Mesenchymal stem cell (in vitro differentiated cells and primary cell): ENCODE measurements at regions not wholly inside any gene's neighbourhood (a gene's known extent, or its start where the extent isn't known, plus 50 kb on each side); places are given as distances from the start of the nearest gene placed in this dataset.

Experiments used
- DNase-seq: peaks from one replicate; pipeline ENCODE4 v3.0.0-alpha.2; 2013
- H2AFZ ChIP-seq: one replicate; pipeline ENCODE4 v1.6.1; 2013; ENCODE audit warnings: low read depth, mild to moderate bottlenecking, control low read depth, inconsistent platforms, low read length, moderate library complexity
- H2AK5ac ChIP-seq: 2 replicates; pipeline ENCODE4 v1.6.1; 2013; ENCODE audit warnings: low read length, moderate library complexity, mild to moderate bottlenecking, inconsistent platforms; ENCODE audit not compliant: severe bottlenecking
- H2BK120ac ChIP-seq: one replicate; pipeline ENCODE4 v1.6.1; 2013; ENCODE audit warnings: low read depth, mild to moderate bottlenecking, inconsistent platforms, low read length, moderate library complexity
- H2BK12ac ChIP-seq, 2 experiments: one replicate each; pipeline ENCODE4 v1.6.1; 2013; ENCODE audit warnings: inconsistent platforms in 2 of 2, low read length in 2 of 2, mild to moderate bottlenecking in 2 of 2, moderate library complexity in 2 of 2, control low read depth in 1 of 2
- H2BK15ac ChIP-seq: one replicate; pipeline ENCODE4 v1.6.1; 2013; ENCODE audit warnings: mild to moderate bottlenecking, low read depth, inconsistent platforms; ENCODE audit not compliant: poor library complexity, severe bottlenecking
- H2BK5ac ChIP-seq: 2 replicates; pipeline ENCODE4 v1.6.1; 2013; ENCODE audit warnings: low read depth, mild to moderate bottlenecking, low read length, control low read depth, inconsistent platforms; ENCODE audit not compliant: poor library complexity, severe bottlenecking
- H3K14ac ChIP-seq, 2 experiments: one replicate each; pipeline ENCODE4 v1.6.1; 2013; ENCODE audit warnings: inconsistent platforms in 2 of 2, low read length in 2 of 2, control low read depth in 1 of 2, mild to moderate bottlenecking in 1 of 2, moderate library complexity in 1 of 2
- H3K18ac ChIP-seq, 2 experiments: one replicate each; pipeline ENCODE4 v1.6.1; 2013; ENCODE audit warnings: inconsistent platforms in 2 of 2, low read length in 2 of 2, control low read depth in 1 of 2, low read depth in 1 of 2, mild to moderate bottlenecking in 1 of 2
- H3K23ac ChIP-seq, 2 experiments: one replicate each; pipeline ENCODE4 v1.6.1; 2013; ENCODE audit warnings: inconsistent platforms in 2 of 2, low read length in 2 of 2, mild to moderate bottlenecking in 2 of 2, moderate library complexity in 2 of 2, control low read depth in 1 of 2
- H3K27ac ChIP-seq: 2 replicates; pipeline ENCODE4 v1.5.1; 2013; ENCODE audit warnings: mild to moderate bottlenecking, moderate library complexity, low read length, control low read depth, inconsistent platforms; ENCODE audit not compliant: poor library complexity, severe bottlenecking
- H3K27me3 ChIP-seq, 2 experiments: 2 replicates each; pipeline versions ENCODE4 v1.6.1 to v1.7.0; 2013; ENCODE audit warnings: low read length in 2 of 2, mild to moderate bottlenecking in 2 of 2, moderate library complexity in 2 of 2, control low read depth in 1 of 2, inconsistent platforms in 1 of 2; ENCODE audit not compliant: control insufficient read depth in 1 of 2, insufficient read depth in 1 of 2
- H3K36me3 ChIP-seq, 2 experiments: 2 replicates each; pipeline versions ENCODE4 v1.6.1 to v1.7.0; 2013; ENCODE audit warnings: low read length in 2 of 2, control low read depth in 1 of 2, inconsistent platforms in 1 of 2, low read depth in 1 of 2, mild to moderate bottlenecking in 1 of 2; ENCODE audit not compliant: insufficient read depth in 2 of 2, control insufficient read depth in 1 of 2
- H3K4ac ChIP-seq, 2 experiments: one replicate each; pipeline ENCODE4 v1.6.1; 2013; ENCODE audit warnings: inconsistent platforms in 2 of 2, low read length in 2 of 2, mild to moderate bottlenecking in 2 of 2, moderate library complexity in 2 of 2, control low read depth in 1 of 2, low read depth in 1 of 2
- H3K4me1 ChIP-seq: 2 replicates; pipeline ENCODE4 v1.6.1; 2013; ENCODE audit warnings: low read depth, low read length, control low read depth; ENCODE audit not compliant: control insufficient read depth, insufficient read depth
- H3K4me2 ChIP-seq: 2 replicates; pipeline ENCODE4 v1.6.1; 2013; ENCODE audit warnings: low read length, mild to moderate bottlenecking, inconsistent platforms; ENCODE audit not compliant: poor library complexity, severe bottlenecking
- H3K4me3 ChIP-seq, 2 experiments: 2 replicates each; pipeline versions ENCODE4 v1.5.1 to v1.7.0; 2013; ENCODE audit warnings: low read length in 2 of 2, mild to moderate bottlenecking in 2 of 2, control low read depth in 1 of 2, low read depth in 1 of 2; ENCODE audit not compliant: insufficient read depth in 1 of 2
- H3K79me1 ChIP-seq: replicated peaks from 2 replicates; pipeline ENCODE4 v1.6.1; 2013; ENCODE audit warnings: mild to moderate bottlenecking, control low read depth, low read length, inconsistent platforms; ENCODE audit not compliant: poor library complexity, severe bottlenecking
- H3K9ac ChIP-seq: 2 replicates; pipeline ENCODE4 v1.7.0; 2013; ENCODE audit warnings: mild to moderate bottlenecking, low read length, moderate library complexity
- H3K9me3 ChIP-seq: 2 replicates; pipeline ENCODE4 v1.7.0; 2013; ENCODE audit warnings: mild to moderate bottlenecking, low read length; ENCODE audit not compliant: control insufficient read depth
- H4K8ac ChIP-seq: one replicate; pipeline ENCODE4 v1.6.1; 2013; ENCODE audit warnings: inconsistent platforms, mild to moderate bottlenecking, low read length, moderate library complexity
- H4K91ac ChIP-seq: one replicate; pipeline ENCODE4 v1.6.1; 2013; ENCODE audit warnings: mild to moderate bottlenecking, low read length, inconsistent platforms
- whole genome bisulfite sequencing: methylation state at CpG from one replicate; pipeline ENCODE4 v1.1.7; 2013; ENCODE audit warnings: mixed read lengths; 5-methylcytosine and 5-hydroxymethylcytosine counted together

DNA sequence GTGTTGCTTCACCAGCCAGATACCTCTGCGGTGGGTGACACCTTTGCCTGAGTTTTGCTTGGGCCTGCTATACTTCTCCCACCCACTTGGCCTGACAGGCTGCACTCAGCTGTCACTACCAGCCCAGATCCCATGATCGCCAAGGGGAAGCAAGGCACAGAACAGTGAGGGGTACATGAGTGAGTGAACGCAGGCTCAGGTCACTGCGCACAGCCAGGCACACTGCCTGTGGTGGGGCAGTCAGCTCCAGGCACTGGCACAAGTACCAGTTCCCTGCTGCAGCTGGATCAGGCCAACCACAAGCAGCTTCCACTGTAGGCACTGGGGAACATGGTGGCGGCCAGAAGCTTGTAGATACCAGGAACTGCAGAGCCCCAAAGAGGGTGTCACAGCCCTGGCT, 441.9 kb upstream of the GRM3 start:
- Histone ChIP-seq H3K4me2 (no peak overlapping the region), H3K4me3 (no peak overlapping the region), H3K23ac (no peak overlapping the region), H3K36me3 (no peaks in the 10 kb centered on the region), H3K9ac (no peak overlapping the region), H3K27ac (no peak overlapping the region), H3K27me3 (no peaks in the 10 kb centered on the region), H2AFZ (no peak overlapping the region), H3K14ac (no peak overlapping the region), H3K9me3 (peaks cover 9% of the 10 kb centered on the region), H2BK120ac (no peak overlapping the region), H3K4me1 (no peaks in the 10 kb centered on the region), H2BK12ac (no peak overlapping the region), H3K18ac (no peak overlapping the region), H2AK5ac (no peak overlapping the region), H2BK5ac (no peak overlapping the region), H3K79me1 (no peaks in the 10 kb centered on the region), H4K8ac (no peak overlapping the region), H2BK15ac (no peak overlapping the region), H4K91ac (no peak overlapping the region), H3K4ac (no peak overlapping the region)
- 91% methylated on average over 5 of the region's 5 CpGs for WGBS
- no peak for DNase-seq

- H3K14ac ChIP-seq: no peak overlapping the region
- H2BK120ac ChIP-seq: no peak overlapping the region
- no peak overlapping the region for H3K4me3 ChIP-seq
- no peak for DNase-seq
- no peaks in the 10 kb centered on the region for H3K36me3 ChIP-seq
- H3K4ac ChIP-seq: no peak overlapping the region
- H4K8ac ChIP-seq: no peak overlapping the region
- H2AFZ ChIP-seq: no peak overlapping the region
- no peak overlapping the region for H2BK12ac ChIP-seq
- no peaks in the 10 kb centered on the region for H3K27me3 ChIP-seq
- H4K91ac ChIP-seq: no peak overlapping the region
- H2BK15ac ChIP-seq: no peak overlapping the region
- H3K27ac ChIP-seq: no peak overlapping the region
- no peak overlapping the region for H2AK5ac ChIP-seq
- H3K4me1 ChIP-seq: no peaks in the 10 kb centered on the region
- H3K9me3 ChIP-seq: peaks cover 9% of the 10 kb centered on the region
- no peak overlapping the region for H2BK5ac ChIP-seq
- no peak overlapping the region for H3K23ac ChIP-seq
- no CpG with 5 or more reads among the region's 3 CpGs for WGBS
- no peaks in the 10 kb centered on the region for H3K79me1 ChIP-seq
- no peak overlapping the region for H3K9ac ChIP-seq
- no peak overlapping the region for H3K18ac ChIP-seq
- no peak overlapping the region for H3K4me2 ChIP-seq
Observed at GRCh38 chr7:86199881-86200614, 443.7 kb upstream of the GRM3 start.

- no peak overlapping the region for H2BK5ac ChIP-seq
- no peaks in the 10 kb centered on the region for H3K36me3 ChIP-seq
- no peak overlapping the region for H2BK15ac ChIP-seq
- H3K18ac ChIP-seq: no peak overlapping the region
- no peak overlapping the region for H2BK12ac ChIP-seq
- H3K79me1 ChIP-seq: no peaks in the 10 kb centered on the region
- H4K91ac ChIP-seq: no peak overlapping the region
- H3K23ac ChIP-seq: no peak overlapping the region
- no peak overlapping the region for H3K4me2 ChIP-seq
- H2AK5ac ChIP-seq: no peak overlapping the region
- H3K4me1 ChIP-seq: no peaks in the 10 kb centered on the region
- peaks cover 2% of the 10 kb centered on the region for H3K9me3 ChIP-seq
- no peak overlapping the region for H4K8ac ChIP-seq
- no peak overlapping the region for H3K9ac ChIP-seq
- H3K14ac ChIP-seq: no peak overlapping the region
- no peak overlapping the region for H3K27ac ChIP-seq
- no peak overlapping the region for H2BK120ac ChIP-seq
- H3K27me3 ChIP-seq: no peaks in the 10 kb centered on the region
- H3K4me3 ChIP-seq: no peak overlapping the region
- no peak overlapping the region for H3K4ac ChIP-seq
- H2AFZ ChIP-seq: no peak overlapping the region
- DNase-seq: no peak
Observed at GRCh38 chr7:86190351-86190750, 453.4 kb upstream of the GRM3 start.

DNA sequence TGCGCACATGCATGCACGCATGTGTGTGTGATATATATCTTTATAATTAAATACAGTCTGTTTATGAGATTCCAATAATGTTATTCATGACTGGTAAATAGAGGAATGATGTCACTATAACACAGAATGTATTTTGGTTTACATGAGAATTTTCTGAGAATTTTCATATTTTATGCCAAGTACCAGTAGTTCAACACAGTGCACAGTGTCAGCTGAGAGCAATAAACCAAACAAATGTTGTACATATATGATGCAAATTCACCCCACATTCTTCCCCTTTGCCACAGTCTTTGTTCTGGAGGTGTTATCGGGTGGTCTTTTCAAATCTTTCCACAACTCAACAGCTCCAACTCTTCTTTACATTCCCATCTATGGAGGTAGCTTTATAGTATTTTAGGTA, 462.2 kb upstream of the GRM3 start:
- H2BK5ac ChIP-seq: no peak overlapping the region
- no peaks in the 10 kb centered on the region for H3K27me3 ChIP-seq
- no peaks in the 10 kb centered on the region for H3K9me3 ChIP-seq
- no peaks in the 10 kb centered on the region for H3K4me1 ChIP-seq
- H2AK5ac ChIP-seq: no peak overlapping the region
- no peak overlapping the region for H3K4me2 ChIP-seq
- H3K14ac ChIP-seq: no peak overlapping the region
- no peak overlapping the region for H3K4me3 ChIP-seq
- no peak overlapping the region for H3K23ac ChIP-seq
- H2AFZ ChIP-seq: no peak overlapping the region
- H4K91ac ChIP-seq: no peak overlapping the region
- no peaks in the 10 kb centered on the region for H3K79me1 ChIP-seq
- no peak overlapping the region for H3K27ac ChIP-seq
- no peak for DNase-seq
- no peak overlapping the region for H3K4ac ChIP-seq
- H2BK15ac ChIP-seq: no peak overlapping the region
- WGBS: no CpG with 5 or more reads among the region's 3 CpGs
- no peak overlapping the region for H2BK12ac ChIP-seq
- H2BK120ac ChIP-seq: no peak overlapping the region
- H3K18ac ChIP-seq: no peak overlapping the region
- H3K36me3 ChIP-seq: no peaks in the 10 kb centered on the region
- no peak overlapping the region for H3K9ac ChIP-seq
- no peak overlapping the region for H4K8ac ChIP-seq
